NCI-H82 (cell line): ENCODE measurements at regions not wholly inside any gene's neighbourhood (a gene's known extent, or its start where the extent isn't known, plus 50 kb on each side); places are given as distances from the start of the nearest gene placed in this dataset.
"Not testable (repeated sequence)": the region's sequence is repeated elsewhere in the genome, so short reads cannot be mapped to it uniquely, and the experiment has no call there.

ENCODE experiments used
- DNase-seq: peaks from one replicate; lab custom pipeline; 2025; lab: John Stamatoyannopoulos, UW

- no peak for DNase-seq
These were observed 161.7 kb downstream of the SMARCA1 start for GRCh38 chrX:129361576-129361975.

DNA sequence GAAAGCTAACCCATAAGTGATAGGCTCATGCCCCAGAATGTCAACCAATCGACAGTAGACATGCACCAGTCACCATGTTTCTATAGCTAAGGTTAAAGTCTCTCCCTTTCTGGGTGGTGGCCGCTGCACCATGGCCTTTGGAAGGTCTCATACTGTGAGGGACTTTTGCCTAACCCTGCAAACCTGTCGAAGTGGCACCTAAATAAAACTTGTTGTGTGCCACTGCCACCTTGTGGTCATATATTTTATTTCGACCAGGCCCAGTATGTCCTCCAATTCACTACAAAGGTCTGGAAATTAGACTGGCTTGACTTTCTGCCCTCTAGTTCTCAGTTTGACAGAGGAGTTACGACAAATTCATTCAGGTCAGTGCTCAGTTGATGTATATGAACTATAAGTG is 163.1 kb downstream of the SMARCA1 start:
- peak; percentile 85 for DNase-seq

DNA sequence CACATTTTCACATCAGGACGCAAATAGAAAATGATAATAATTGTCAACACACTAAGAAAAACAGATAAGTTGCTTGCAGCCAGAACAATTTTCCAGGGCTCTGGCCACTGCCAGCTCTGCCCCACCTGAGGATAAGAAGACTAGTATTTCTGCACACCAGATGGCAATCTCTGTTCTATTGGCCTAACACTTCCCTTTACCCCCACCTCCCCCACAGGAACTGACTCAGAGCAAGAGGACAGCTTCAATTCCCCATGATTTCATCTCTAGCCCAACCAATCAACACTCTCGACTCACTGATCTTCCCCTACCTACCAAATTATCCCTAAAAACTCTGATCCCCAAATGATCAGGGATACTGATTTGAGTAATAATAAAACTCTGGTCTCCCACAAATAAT is 164.0 kb downstream of the SMARCA1 start:
- DNase-seq: peak; percentile 60

GRCh38 chrX:129357428-129357827 is 165.9 kb downstream of the SMARCA1 start:
- DNase-seq: not testable (repeated sequence)

DNA sequence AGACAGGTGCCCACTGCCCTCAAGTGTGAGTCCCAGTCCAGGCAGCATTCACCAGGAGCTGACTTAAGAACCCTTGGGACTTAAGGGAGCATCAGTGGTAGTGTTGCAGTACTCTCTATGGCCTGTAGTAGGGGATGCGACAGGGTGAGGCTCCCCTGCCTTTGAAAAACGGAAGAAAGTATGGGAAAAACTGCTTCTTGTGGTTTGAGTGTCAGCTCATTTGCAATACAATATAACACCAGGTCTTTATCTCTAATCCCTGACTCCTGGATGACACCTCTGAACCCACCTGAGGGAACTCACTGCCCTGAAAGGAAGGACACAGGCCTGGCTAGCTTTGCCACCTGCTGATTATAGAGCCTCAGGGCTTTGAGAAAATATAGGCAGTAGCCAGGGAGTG is 176.0 kb downstream of the SMARCA1 start:
- DNase-seq: no peak

- DNase-seq: no peak
These were observed 176.7 kb downstream of the SMARCA1 start for GRCh38 chrX:129346574-129346973.

DNA sequence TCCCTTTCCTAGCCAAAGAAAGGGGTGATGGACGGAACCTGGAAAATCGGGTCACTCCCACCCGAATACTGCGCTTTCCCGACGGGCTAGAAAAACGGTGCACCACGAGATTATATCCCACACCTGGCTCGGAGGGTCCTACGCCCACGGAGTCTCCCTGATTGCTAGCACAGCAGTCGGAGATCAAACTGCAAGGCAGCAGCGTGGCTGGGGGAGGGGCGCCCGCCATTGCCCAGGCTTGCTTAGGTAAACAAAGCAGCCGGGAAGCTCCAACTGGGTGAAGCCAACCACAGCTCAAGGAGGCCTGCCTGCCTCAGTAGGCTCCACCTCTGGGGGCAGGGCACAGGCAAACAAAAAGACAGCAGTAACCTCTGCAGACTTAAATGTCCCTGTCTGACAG is 186.0 kb downstream of the SMARCA1 start:
- DNase-seq: not testable (repeated sequence)

- no peak for DNase-seq
These were observed 200.2 kb downstream of the SMARCA1 start for GRCh38 chrX:129323115-129323514.

- peak; percentile 51 for DNase-seq
These were observed 204.9 kb downstream of the SMARCA1 start for GRCh38 chrX:129318375-129318774.

DNA sequence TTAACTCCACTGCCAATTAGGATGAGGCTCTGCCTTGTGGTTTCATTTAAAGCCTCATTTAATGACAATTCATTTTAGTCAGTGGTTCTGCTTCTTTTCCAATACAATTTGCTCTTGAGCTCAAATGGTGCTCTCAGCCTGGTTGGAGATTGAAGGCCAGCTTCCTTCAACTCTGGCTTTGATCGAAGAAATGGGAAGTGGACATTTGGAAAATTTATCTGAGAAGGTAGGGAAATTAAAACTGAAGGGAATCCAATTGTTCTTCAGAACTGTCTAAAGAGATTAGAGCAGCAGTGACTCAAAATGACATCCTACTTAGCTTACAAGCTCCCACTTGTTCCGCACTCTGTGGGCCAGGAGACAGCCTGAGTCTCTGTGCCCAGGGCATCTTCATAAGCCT is 206.8 kb downstream of the SMARCA1 start:
- DNase-seq: peak; percentile 83

DNA sequence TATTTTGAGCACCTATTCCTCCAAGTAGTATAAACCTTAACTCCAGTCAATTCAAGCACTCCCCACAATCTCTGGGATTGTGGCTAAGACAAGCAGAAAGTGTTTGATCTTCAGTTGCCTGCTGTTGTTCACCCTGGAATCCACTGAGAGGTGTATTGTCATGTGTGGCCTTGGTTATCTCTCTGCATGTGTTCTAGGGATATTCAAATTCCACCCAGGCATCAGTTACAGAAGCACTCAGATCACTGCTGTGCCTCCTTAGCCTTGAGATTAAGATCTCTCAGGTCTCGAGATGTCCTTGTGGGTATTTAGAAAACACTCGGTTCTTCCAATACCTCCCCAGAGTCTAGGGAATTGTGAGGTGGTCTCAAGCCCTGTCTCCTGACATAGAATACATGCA is 213.3 kb downstream of the SMARCA1 start:
- no peak for DNase-seq

GRCh38 chrX:129262912-129263311 is 260.4 kb downstream of the SMARCA1 start:
- peak; percentile 69 for DNase-seq

DNA sequence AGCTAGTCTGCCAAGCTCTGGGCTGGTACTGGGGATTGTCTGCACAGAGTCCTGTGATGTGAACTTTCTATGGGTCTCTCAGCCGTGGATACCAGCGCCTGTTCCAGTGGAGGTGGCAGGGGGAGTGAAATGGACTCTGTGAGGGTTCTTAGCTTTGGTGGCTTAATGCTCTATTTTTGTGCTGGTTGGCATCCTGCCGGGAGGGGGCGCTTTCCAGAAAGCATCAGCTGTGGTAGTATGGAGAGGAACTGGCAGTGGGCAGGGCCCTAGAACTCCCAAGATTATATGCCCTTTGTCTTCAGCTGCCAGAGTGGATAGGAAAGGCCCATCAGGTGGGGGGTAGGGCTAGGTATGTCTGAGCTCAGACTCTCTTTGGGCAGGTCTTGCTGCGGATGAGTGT is 267.8 kb downstream of the SMARCA1 start:
- DNase-seq: not testable (repeated sequence)

GRCh38 chrX:129249563-129249962 is 273.7 kb downstream of the SMARCA1 start:
- no peak for DNase-seq

- peak; percentile 85 for DNase-seq
These were observed 275.6 kb downstream of the SMARCA1 start for GRCh38 chrX:129247642-129248041.

DNA sequence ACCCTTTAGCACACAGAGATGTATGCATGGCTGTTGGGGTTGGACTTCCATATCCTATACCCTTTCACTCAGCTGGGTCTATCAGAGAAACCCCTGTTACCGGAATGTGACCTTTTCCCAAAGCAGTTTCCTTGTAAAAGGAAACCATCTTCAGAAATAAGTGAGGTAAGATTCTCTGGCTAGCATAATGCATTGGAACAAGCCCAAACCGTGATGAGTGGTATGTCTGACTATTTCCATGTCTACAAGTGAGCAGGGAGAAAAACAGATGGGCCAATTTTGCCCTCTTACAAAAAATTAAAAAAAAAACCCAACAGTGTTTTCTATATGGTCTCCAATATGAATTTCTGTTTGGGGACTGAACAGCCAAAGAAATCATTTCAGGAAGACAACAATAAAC is 283.9 kb downstream of the SMARCA1 start:
- DNase-seq: no peak

GRCh38 chrX:129238011-129238410 is 285.3 kb downstream of the SMARCA1 start:
- DNase-seq: no peak

DNA sequence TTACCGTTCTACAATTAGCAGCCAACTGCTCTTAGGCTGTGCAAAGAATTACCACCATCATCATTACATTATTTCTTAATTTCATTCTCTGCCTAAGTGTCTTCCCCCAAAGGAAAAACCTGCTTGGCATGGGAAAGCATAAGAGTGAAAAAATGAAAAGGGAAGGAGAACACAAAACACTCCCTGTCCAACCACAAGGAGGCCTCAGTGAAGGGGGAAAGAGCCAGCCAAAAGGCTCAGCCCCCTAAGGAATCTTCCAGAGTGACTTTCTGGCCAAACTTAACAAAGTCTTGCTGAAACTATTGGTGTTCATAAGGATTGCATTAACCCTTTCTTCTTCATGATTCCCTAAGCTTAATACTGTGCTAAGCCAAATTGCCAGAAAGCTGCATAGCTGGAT is 287.4 kb downstream of the SMARCA1 start:
- DNase-seq: peak; percentile 25

DNA sequence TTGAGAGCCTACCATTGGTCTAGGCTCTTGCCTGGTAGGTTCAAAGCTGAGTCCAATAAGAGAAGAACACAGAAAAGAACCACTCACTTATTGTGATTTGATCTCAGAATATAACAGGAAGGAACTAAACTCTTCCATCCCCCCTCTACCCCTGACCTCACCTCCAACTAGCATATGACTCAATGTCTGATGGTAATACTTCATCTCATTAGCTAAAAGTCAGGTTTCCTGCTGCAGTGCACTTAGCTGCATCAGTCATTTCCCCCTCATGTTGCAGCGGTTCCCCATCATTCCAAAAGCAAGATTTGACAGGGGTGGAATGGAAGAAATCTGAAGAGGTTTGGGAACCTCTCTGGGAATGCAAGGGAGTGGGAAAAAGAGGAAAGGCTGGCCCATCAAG is 289.5 kb downstream of the SMARCA1 start:
- DNase-seq: no peak

DNA sequence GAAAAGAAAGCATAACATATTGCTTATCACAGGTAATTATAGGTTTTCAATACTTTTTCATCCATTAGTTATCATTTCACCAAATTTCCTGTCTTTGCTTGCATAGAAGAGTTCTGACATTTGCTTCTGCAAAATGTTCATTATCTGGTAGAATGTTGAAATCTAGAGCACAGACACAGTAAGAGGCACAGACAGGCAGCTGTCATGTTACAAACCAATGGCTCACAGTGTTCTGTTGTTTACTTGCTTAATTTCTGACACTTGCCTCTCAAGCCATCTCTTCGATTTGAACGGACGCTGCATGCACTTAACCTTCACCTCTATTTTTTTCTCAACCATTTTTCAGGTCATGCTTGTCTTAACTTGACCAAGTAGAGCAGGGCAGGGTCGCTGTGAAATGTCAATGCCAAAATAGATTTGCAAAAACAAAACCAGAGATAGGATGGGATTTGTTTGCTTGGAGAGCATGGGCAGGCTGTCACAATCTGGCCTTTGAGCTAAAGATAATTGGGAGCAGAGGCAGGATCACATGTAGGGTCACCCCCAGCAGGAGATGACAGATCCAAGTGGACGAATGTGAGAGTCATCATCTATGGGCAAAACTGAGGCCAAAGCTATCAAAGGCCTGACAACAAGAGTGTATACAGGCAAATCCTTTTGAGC is 292.3 kb downstream of the SMARCA1 start:
- DNase-seq: no peak

DNA sequence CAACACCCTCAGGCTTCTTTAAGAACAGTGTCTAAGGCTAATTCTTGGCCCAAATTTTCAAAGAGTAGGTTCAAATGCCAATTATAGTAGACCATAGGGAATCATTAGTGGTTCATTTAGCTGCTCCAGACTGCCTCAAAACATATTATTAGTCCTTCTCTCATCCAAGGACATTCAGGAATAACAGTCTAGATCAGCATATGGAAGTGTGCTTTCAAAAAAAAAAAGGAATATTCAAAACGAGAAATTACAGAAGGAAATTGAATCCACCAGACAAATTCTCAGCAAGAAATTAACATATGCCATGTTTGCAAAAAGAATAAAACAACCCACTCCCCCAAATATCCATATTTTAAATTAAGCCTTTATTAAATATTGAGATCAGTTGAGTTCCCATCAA is 293.1 kb downstream of the SMARCA1 start:
- no peak for DNase-seq

DNA sequence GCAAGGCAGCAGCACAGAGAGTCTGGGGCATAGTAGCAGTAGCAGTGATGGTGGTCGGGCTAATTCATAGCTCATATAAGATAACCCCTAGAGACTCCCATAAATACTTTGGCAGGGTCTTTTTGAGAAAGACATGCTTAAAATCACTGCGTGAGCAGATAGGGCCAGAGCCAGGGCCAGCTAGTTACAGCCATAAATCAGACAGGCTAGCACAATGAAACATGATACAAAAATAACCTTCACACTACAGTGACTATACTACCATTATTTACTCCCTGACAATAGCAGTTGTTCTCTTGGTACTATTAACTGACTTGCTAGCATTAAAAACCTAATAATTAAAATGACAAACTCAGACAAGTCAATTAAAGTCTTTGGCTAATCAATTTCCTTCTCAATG is 295.9 kb downstream of the SMARCA1 start:
- DNase-seq: no peak

DNA sequence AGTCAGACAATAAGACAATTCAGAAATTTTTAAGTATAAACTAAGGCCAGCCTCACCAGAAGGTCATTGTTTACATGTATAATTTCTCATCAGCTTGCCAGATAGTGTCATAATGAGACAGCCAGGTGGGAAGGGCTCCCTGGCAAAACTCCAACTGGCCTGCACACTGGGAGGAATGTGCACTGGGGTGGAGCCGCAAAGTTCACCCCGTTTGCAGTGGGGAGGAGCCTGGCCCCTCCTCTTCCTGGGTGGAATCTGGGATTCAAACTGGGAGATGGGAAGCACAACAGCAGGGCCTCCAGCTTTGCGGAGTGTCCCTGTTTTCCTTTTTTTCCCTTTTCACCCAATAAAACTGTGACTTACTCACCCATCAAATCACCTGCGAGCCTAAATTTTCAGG is 329.9 kb downstream of the SMARCA1 start:
- DNase-seq: peak; percentile 2

DNA sequence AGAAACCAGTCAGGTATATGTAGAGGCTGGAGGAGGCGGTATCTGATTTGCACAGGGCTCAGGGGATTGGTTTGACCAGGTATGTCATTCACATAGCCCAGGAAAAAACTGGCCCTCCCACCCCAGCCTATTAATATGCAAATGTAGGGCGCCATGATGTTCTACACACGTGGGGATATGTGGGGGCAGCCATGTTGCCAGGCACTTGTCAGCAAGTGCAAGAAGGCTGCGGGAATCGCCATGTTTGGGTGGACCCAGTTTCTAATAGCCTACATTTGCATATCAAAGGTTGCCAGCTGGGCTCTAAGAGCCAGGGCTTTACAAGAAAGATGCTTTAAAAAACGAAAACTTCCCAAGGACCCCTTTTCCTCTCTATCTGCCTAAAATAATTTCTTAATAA is 335.1 kb downstream of the SMARCA1 start:
- DNase-seq: no peak

- no peak for DNase-seq
These were observed 346.6 kb downstream of the SMARCA1 start for GRCh38 chrX:129176710-129177109.
